ENCODE measurements at regions not wholly inside any gene's neighbourhood (a gene's known extent, or its start where the extent isn't known, plus 50 kb on each side); places are given as distances from the start of the nearest gene placed in this dataset.

DNA sequence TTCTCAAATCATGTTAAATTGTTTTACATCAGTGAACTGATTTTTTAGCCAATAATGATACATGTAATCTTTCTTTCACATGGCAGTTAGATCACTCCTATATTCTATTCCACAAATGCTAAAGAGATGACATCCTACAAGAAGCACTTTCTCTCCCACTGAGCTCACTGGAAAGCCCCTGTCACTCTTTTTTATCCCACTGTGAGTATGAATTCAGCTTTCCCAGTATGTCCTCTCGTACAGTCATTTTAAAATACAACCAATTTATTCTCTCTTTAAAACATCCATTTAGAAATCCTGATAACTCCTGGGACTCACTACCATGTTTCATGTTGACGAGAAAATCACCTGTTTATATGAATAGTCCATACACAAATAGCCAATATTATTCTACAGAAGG is 599.9 kb downstream of the SEMA5A start:
- no peak overlapping the region for H3K27ac ChIP-seq
- H2AFZ ChIP-seq (ENCODE audit: low read depth): no peak overlapping the region
- H3K4me2 ChIP-seq: no peak overlapping the region
- H3K4me3 ChIP-seq (IDR thresholded peaks at IDR 0.05; ENCODE audit: insufficient read depth, low read depth, low read length): no peak overlapping the region
- no peaks in the 10 kb centered on the region for H3K4me1 ChIP-seq (ENCODE audit: low read depth, poor library complexity, severe bottlenecking)
- H3K79me2 ChIP-seq (ENCODE audit: insufficient read depth, low read depth): no peaks in the 10 kb centered on the region
- TF ChIP-seq, protein P1, sequence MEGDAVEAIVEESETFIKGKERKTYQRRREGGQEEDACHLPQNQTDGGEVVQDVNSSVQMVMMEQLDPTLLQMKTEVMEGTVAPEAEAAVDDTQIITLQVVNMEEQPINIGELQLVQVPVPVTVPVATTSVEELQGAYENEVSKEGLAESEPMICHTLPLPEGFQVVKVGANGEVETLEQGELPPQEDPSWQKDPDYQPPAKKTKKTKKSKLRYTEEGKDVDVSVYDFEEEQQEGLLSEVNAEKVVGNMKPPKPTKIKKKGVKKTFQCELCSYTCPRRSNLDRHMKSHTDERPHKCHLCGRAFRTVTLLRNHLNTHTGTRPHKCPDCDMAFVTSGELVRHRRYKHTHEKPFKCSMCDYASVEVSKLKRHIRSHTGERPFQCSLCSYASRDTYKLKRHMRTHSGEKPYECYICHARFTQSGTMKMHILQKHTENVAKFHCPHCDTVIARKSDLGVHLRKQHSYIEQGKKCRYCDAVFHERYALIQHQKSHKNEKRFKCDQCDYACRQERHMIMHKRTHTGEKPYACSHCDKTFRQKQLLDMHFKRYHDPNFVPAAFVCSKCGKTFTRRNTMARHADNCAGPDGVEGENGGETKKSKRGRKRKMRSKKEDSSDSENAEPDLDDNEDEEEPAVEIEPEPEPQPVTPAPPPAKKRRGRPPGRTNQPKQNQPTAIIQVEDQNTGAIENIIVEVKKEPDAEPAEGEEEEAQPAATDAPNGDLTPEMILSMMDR (conservative IDR thresholded peaks at IDR 0.05; ENCODE audit: low read depth, low read length): no peak
- H3K36me3 ChIP-seq (ENCODE audit: insufficient read depth): no peaks in the 10 kb centered on the region
- H3K9ac ChIP-seq: no peak overlapping the region
- H4K20me1 ChIP-seq (ENCODE audit: insufficient read depth): no peaks in the 10 kb centered on the region
- no peaks in the 10 kb centered on the region for H3K27me3 ChIP-seq (ENCODE audit: insufficient read depth, low read depth)

DNA sequence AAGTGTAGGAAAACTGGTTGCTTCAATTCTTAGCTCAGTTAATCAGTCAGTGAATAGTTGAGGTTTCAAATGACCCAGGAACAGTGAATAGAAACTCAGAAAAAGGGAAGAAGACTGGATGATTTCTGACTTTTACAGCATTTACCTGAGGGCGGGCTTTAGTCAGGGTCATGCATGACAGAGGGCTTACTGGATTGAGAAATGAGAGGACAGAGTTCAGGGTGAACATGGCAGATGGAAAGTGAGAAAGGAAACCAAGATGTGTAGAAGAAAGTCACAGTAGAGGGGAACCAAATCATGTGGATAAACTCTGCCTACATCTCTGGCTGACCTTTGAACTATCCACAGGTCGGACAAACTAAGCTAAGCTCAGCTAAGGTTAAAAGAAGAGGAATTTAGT is 596.0 kb downstream of the SEMA5A start:
- no peaks in the 10 kb centered on the region for H4K20me1 ChIP-seq (ENCODE audit: insufficient read depth)
- no peak overlapping the region for H3K27ac ChIP-seq
- H3K4me3 ChIP-seq (IDR thresholded peaks at IDR 0.05; ENCODE audit: insufficient read depth, low read depth, low read length): no peak overlapping the region
- H2AFZ ChIP-seq (ENCODE audit: low read depth): no peak overlapping the region
- H3K4me1 ChIP-seq (ENCODE audit: low read depth, poor library complexity, severe bottlenecking): no peaks in the 10 kb centered on the region
- no peak overlapping the region for H3K9ac ChIP-seq
- H3K27me3 ChIP-seq (ENCODE audit: insufficient read depth, low read depth): no peaks in the 10 kb centered on the region
- H3K4me2 ChIP-seq: no peak overlapping the region
- H3K36me3 ChIP-seq (ENCODE audit: insufficient read depth): no peaks in the 10 kb centered on the region
- H3K79me2 ChIP-seq (ENCODE audit: insufficient read depth, low read depth): no peaks in the 10 kb centered on the region
- TF ChIP-seq, protein P1 (conservative IDR thresholded peaks at IDR 0.05; ENCODE audit: low read depth, low read length): no peak

DNA sequence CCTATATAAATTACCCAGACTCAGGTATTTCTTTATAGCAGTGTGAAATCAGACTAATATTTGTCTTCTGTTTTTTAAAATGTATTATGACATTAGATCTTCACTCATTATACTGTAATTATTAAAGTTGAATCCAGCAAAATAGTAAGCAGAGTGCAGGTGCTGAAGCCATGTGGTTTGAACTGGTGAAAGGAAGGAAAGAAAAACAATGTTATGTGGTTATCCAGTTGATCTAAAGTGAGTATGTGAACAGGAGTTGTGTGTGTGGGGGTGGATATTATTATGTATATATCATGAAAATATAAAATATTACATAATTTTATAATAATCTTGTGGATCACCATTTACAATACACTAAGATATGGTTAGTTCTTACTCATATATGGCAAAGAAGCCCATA is 593.7 kb downstream of the SEMA5A start:
- Histone ChIP-seq H3K9ac (no peak overlapping the region), H3K36me3 (ENCODE audit: insufficient read depth) (no peaks in the 10 kb centered on the region), H3K4me2 (no peak overlapping the region), H3K4me1 (ENCODE audit: low read depth, poor library complexity, severe bottlenecking) (no peaks in the 10 kb centered on the region), H3K79me2 (ENCODE audit: insufficient read depth, low read depth) (no peaks in the 10 kb centered on the region), H3K27ac (no peak overlapping the region), H3K4me3 (IDR thresholded peaks at IDR 0.05; ENCODE audit: insufficient read depth, low read depth, low read length) (no peak overlapping the region), H2AFZ (ENCODE audit: low read depth) (no peak overlapping the region), H3K27me3 (ENCODE audit: insufficient read depth, low read depth) (no peaks in the 10 kb centered on the region), H4K20me1 (ENCODE audit: insufficient read depth) (no peaks in the 10 kb centered on the region)
- TF ChIP-seq, protein P1 (conservative IDR thresholded peaks at IDR 0.05; ENCODE audit: low read depth, low read length): no peak

DNA sequence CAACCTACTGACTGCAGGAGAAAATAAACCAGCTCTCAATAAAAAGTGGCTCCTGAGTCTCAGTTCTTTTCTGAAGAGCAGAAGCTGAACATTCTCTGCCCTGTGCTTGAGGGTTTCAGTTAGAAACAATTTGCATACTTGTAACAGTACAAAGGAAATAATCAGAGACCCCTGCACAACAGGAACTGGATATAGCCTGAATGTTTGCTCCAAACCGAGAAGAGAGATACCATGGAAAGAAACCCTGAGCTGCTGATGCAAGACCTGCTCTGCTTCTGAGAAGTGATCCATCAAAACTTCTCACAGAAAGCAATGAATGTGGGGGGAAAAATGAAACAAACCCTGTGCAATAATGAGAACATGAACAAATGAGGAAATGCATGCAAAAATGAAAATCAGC is 592.9 kb downstream of the SEMA5A start:
- Histone ChIP-seq H3K9ac (no peak overlapping the region), H4K20me1 (ENCODE audit: insufficient read depth) (no peaks in the 10 kb centered on the region), H3K4me2 (no peak overlapping the region), H3K27ac (no peak overlapping the region), H3K36me3 (ENCODE audit: insufficient read depth) (no peaks in the 10 kb centered on the region), H3K79me2 (ENCODE audit: insufficient read depth, low read depth) (no peaks in the 10 kb centered on the region), H2AFZ (ENCODE audit: low read depth) (no peak overlapping the region), H3K4me1 (ENCODE audit: low read depth, poor library complexity, severe bottlenecking) (no peaks in the 10 kb centered on the region), H3K27me3 (ENCODE audit: insufficient read depth, low read depth) (no peaks in the 10 kb centered on the region), H3K4me3 (IDR thresholded peaks at IDR 0.05; ENCODE audit: insufficient read depth, low read depth, low read length) (no peak overlapping the region)
- TF ChIP-seq, protein P1 (conservative IDR thresholded peaks at IDR 0.05; ENCODE audit: low read depth, low read length): no peak

All from KMS-11 (cell line).